ENCODE measurements at regions not wholly inside any gene's neighbourhood (a gene's known extent, or its start where the extent isn't known, plus 50 kb on each side); places are given as distances from the start of the nearest gene placed in this dataset.
"Not testable (repeated sequence)": the region's sequence is repeated elsewhere in the genome, so short reads cannot be mapped to it uniquely, and the experiment has no call there.

- no peak for DNase-seq
These were observed 3031.0 kb upstream of the TEKT4 start for GRCh38 chr2:91839904-91840868.

GRCh38 chr2:91842264-91842663, 3029.0 kb upstream of the TEKT4 start:
- not testable (repeated sequence) for DNase-seq

- DNase-seq = not testable (repeated sequence)
These were observed 3028.3 kb upstream of the TEKT4 start for GRCh38 chr2:91842913-91843312.

- DNase-seq = not testable (repeated sequence)
These were observed 3027.3 kb upstream of the TEKT4 start for GRCh38 chr2:91843723-91844450.

GRCh38 chr2:91844451-91844825, 3026.8 kb upstream of the TEKT4 start:
- DNase-seq = not testable (repeated sequence)

GRCh38 chr2:91846388-91846787, 3024.8 kb upstream of the TEKT4 start:
- not testable (repeated sequence) for DNase-seq

GRCh38 chr2:91851689-91852420, 3019.4 kb upstream of the TEKT4 start:
- not testable (repeated sequence) for DNase-seq

- DNase-seq = not testable (repeated sequence)
These were observed 3014.3 kb upstream of the TEKT4 start for GRCh38 chr2:91856971-91857370.

GRCh38 chr2:91857711-91858110, 3013.5 kb upstream of the TEKT4 start:
- DNase-seq = not testable (repeated sequence)

- DNase-seq = not testable (repeated sequence)
These were observed 2999.5 kb upstream of the TEKT4 start for GRCh38 chr2:91871716-91872115.

- DNase-seq = not testable (repeated sequence)
These were observed 2997.8 kb upstream of the TEKT4 start for GRCh38 chr2:91873416-91873815.

- not testable (repeated sequence) for DNase-seq
These were observed 2993.5 kb upstream of the TEKT4 start for GRCh38 chr2:91877658-91878210.

- DNase-seq = not testable (repeated sequence)
These were observed 2976.1 kb upstream of the TEKT4 start for GRCh38 chr2:91895091-91895490.

- not testable (repeated sequence) for DNase-seq
These were observed 2953.6 kb upstream of the TEKT4 start for GRCh38 chr2:91917602-91918001.
